DOHH2 (cell line): ENCODE measurements at regions not wholly inside any gene's neighbourhood (a gene's known extent, or its start where the extent isn't known, plus 50 kb on each side); places are given as distances from the start of the nearest gene placed in this dataset.

Experiments
- H3F3A ChIP-seq: fragments of 200-600 bp; sonication (generic), shearing (Covaris generic); 2 replicates; pipeline ENCODE4 v1.6.0; 2016; ENCODE audit warnings: antibody characterized with exemption, mild to moderate bottlenecking; ENCODE audit not compliant: control insufficient read depth, insufficient read depth
- H3K27ac ChIP-seq: fragments of 200-600 bp; sonication (generic); 2 replicates; pipeline ENCODE4 v1.5.1; 2014; ENCODE audit warnings: low read depth, mild to moderate bottlenecking, low read length, moderate library complexity
- H3K27me3 ChIP-seq: fragments of 200-600 bp; sonication (generic); 2 replicates; pipeline ENCODE4 v1.6.1; 2014; ENCODE audit warnings: mild to moderate bottlenecking, low read length, mixed read lengths; ENCODE audit not compliant: control insufficient read depth
- H3K36me3 ChIP-seq: fragments of 200-600 bp; sonication (generic); 2 replicates; pipeline ENCODE4 v1.6.1; 2014; ENCODE audit warnings: mild to moderate bottlenecking, low read length, moderate library complexity, mixed read lengths; ENCODE audit not compliant: control insufficient read depth
- H3K4me1 ChIP-seq: fragments of 200-600 bp; sonication (generic); 2 replicates; pipeline ENCODE4 v1.6.1; 2014; ENCODE audit warnings: mild to moderate bottlenecking, low read length, mixed read lengths; ENCODE audit not compliant: control insufficient read depth
- H3K4me2 ChIP-seq: fragments of 200-600 bp; sonication (generic); 2 replicates; pipeline ENCODE4 v1.6.0; 2014; ENCODE audit warnings: mild to moderate bottlenecking, low read length, moderate library complexity
- H3K4me3 ChIP-seq: fragments of 200-600 bp; sonication (generic); 2 replicates; pipeline ENCODE4 v1.5.1; 2014; ENCODE audit warnings: mild to moderate bottlenecking, low read length, mixed read lengths
- H3K79me2 ChIP-seq: fragments of 200-600 bp; sonication (generic); 2 replicates; pipeline ENCODE4 v1.6.1; 2014; ENCODE audit warnings: mild to moderate bottlenecking, low read length, mixed read lengths; ENCODE audit not compliant: control insufficient read depth
- H3K9me2 ChIP-seq: fragments of 200-600 bp; sonication (generic); replicated peaks from 2 replicates; pipeline ENCODE4 v1.6.1; 2014; ENCODE audit warnings: mild to moderate bottlenecking, low read length, mixed read lengths; ENCODE audit not compliant: control insufficient read depth
- H3K9me3 ChIP-seq: fragments of 200-600 bp; sonication (generic); 2 replicates; pipeline ENCODE4 v1.6.1; 2014; ENCODE audit warnings: antibody characterized with exemption, low read length, mixed read lengths; ENCODE audit not compliant: control insufficient read depth, insufficient read depth
- H4K20me1 ChIP-seq: fragments of 200-600 bp; sonication (generic); 2 replicates; pipeline ENCODE4 v1.6.0; 2014; ENCODE audit warnings: low read depth, mild to moderate bottlenecking, antibody characterized with exemption, low read length, moderate library complexity; ENCODE audit not compliant: control insufficient read depth, insufficient read depth
- EZH2phosphoT487 ChIP-seq: fragments of 200-600 bp; sonication (generic); IDR thresholded peaks from 2 replicates; pipeline ENCODE4 v1.6.1; 2017; ENCODE audit warnings: borderline replicate concordance, mild to moderate bottlenecking, antibody characterized with exemption, low read length, moderate library complexity, mixed read lengths
- TF ChIP-seq, protein P1 (sequence below): fragments of 200-600 bp; sonication (generic); IDR thresholded peaks from one replicate; pipeline ENCODE4 v1.5.1; 2014; ENCODE audit warnings: antibody characterized with exemption, mild to moderate bottlenecking, low read depth, low read length; ENCODE audit not compliant: poor library complexity, severe bottlenecking

- peaks cover 30% of the 10 kb centered on the region for H3K4me1 ChIP-seq
- H3K4me2 ChIP-seq: peak overlapping the region; percentile 54
- peaks cover 1% of the 10 kb centered on the region; the same call in 1 of the 2 replicates for H3K27me3 ChIP-seq
- no peaks in the 10 kb centered on the region for H3K36me3 ChIP-seq
- H3K27ac ChIP-seq: peak overlapping the region; percentile 57
- TF ChIP-seq, protein P1, sequence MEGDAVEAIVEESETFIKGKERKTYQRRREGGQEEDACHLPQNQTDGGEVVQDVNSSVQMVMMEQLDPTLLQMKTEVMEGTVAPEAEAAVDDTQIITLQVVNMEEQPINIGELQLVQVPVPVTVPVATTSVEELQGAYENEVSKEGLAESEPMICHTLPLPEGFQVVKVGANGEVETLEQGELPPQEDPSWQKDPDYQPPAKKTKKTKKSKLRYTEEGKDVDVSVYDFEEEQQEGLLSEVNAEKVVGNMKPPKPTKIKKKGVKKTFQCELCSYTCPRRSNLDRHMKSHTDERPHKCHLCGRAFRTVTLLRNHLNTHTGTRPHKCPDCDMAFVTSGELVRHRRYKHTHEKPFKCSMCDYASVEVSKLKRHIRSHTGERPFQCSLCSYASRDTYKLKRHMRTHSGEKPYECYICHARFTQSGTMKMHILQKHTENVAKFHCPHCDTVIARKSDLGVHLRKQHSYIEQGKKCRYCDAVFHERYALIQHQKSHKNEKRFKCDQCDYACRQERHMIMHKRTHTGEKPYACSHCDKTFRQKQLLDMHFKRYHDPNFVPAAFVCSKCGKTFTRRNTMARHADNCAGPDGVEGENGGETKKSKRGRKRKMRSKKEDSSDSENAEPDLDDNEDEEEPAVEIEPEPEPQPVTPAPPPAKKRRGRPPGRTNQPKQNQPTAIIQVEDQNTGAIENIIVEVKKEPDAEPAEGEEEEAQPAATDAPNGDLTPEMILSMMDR: no peak
- TF ChIP-seq EZH2phosphoT487: no peak
- H3K9me3 ChIP-seq: no peaks in the 10 kb centered on the region; the same call in 1 of the 2 replicates
- H3K9me2 ChIP-seq: no peaks in the 10 kb centered on the region
- H3K4me3 ChIP-seq: peak overlapping the region; percentile 38
- H3F3A ChIP-seq: no peaks in the 10 kb centered on the region
- no peaks in the 10 kb centered on the region for H3K79me2 ChIP-seq
- no peaks in the 10 kb centered on the region for H4K20me1 ChIP-seq
Measured at GRCh38 chr7:25520017-25520416, 291.7 kb upstream of the NPVF start.

DNA sequence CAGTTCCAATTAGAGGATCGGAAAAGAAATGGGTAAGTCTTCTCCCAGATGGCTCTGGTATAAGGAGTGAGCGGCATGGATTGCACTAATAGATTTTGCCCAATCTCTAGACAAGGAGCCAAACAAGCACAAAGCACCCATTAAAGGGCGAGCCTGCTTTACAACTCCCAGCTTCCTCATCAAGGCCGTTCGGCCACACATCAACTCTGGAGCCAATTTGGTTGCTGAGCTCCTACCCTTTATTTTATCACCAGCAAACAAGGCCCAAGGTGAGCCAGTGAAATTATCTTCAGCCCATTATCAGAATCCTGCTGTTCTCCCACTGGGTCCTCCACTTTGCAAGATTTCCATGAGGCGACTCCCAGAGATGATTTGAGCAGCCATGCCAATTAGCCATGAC, 292.2 kb upstream of the NPVF start:
- no peak for TF ChIP-seq EZH2phosphoT487
- TF ChIP-seq, protein P1: no peak
- Histone ChIP-seq H3K79me2 (no peaks in the 10 kb centered on the region), H3K27me3 (peaks cover 5% of the 10 kb centered on the region), H3K4me3 (peak overlapping the region; percentile 38), H3K36me3 (no peaks in the 10 kb centered on the region), H4K20me1 (no peaks in the 10 kb centered on the region), H3K9me3 (no peaks in the 10 kb centered on the region; the same call in 1 of the 2 replicates), H3F3A (no peaks in the 10 kb centered on the region), H3K4me2 (peak overlapping the region; percentile 54), H3K9me2 (no peaks in the 10 kb centered on the region), H3K27ac (peak overlapping the region; percentile 57), H3K4me1 (peaks cover 32% of the 10 kb centered on the region)

DNA sequence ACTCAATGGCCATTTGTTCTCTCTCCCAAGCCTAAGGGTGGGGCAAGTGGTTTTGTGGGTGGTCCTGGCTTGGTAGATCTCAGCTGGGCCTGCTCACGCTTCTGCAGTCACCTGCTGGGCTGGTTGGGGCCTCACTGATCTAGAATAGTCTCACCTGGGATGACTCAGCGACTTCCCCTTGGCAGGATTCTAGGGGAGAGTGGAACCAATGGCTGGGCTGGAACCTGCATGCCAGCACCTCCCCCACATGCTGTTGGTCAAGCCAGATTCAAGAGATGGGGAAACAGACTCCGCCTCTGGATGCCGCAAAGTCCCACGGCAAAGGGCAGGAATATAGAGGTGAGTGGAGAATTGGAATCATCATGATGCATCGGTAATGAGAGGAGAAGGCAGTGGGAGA, 292.9 kb upstream of the NPVF start:
- Histone ChIP-seq H3K4me2 (no peak overlapping the region), H3K79me2 (no peaks in the 10 kb centered on the region), H3K27me3 (peaks cover 10% of the 10 kb centered on the region), H3K4me3 (no peak overlapping the region), H4K20me1 (no peaks in the 10 kb centered on the region), H3K9me2 (no peaks in the 10 kb centered on the region), H3K27ac (no peak overlapping the region), H3K4me1 (peaks cover 34% of the 10 kb centered on the region), H3F3A (no peaks in the 10 kb centered on the region), H3K9me3 (no peaks in the 10 kb centered on the region; the same call in 1 of the 2 replicates), H3K36me3 (no peaks in the 10 kb centered on the region)
- TF ChIP-seq, protein P1: no peak
- no peak for TF ChIP-seq EZH2phosphoT487
